IMR-90 (cell line): ENCODE measurements at regions not wholly inside any gene's neighbourhood (a gene's known extent, or its start where the extent isn't known, plus 50 kb on each side); places are given as distances from the start of the nearest gene placed in this dataset.

Experiments
- ATAC-seq: fragments of 200-7000 bp; cut with Tn5 transposase; 2 replicates; pipeline ENCODE4 v1.9.1; 2020; ENCODE audit warnings: low read depth, mild to moderate bottlenecking, moderate library complexity
- BruUV-seq: library from RNA; stranded (reverse); fragments of 400-500 nt; replicated peaks from 2 replicates; lab custom pipeline; 2021; lab: Mats Ljungman, UMichigan
- CTCF ChIA-PET: fragments of 300-600 bp; formaldehyde crosslinking; extraction: SDS; loops from one replicate; lab custom pipeline; 2021; ENCODE audit warnings: antibody characterized with exemption; lab: Yijun Ruan, JAX
- POLR2A ChIA-PET: fragments of 300-600 bp; sonication (Branson Sonifier 250); formaldehyde crosslinking; loops from one replicate; lab custom pipeline; 2022; ENCODE audit warnings: antibody characterized with exemption; ENCODE audit not compliant: unreplicated experiment; lab: Charles Lee
- DNase-seq: peaks from one replicate; pipeline ENCODE4 v3.0.0; 2013
- H2AFZ ChIP-seq: replicated peaks from 2 replicates; pipeline ENCODE3; 2013; ENCODE audit warnings: low read length, mild to moderate bottlenecking; ENCODE audit not compliant: poor library complexity
- H2AK5ac ChIP-seq: 2 replicates; pipeline ENCODE4 v1.6.1; 2013; ENCODE audit warnings: low read depth, low read length, inconsistent platforms
- H2AK9ac ChIP-seq: replicated peaks from 2 replicates; pipeline ENCODE3; 2013; ENCODE audit warnings: mild to moderate bottlenecking, low read depth, low read length, moderate library complexity; ENCODE audit not compliant: poor library complexity
- H2BK120ac ChIP-seq: 2 replicates; pipeline ENCODE4 v1.6.1; 2013; ENCODE audit warnings: low read depth, low read length, inconsistent platforms
- H2BK15ac ChIP-seq: 3 replicates; pipeline ENCODE4 v1.6.1; 2013; ENCODE audit warnings: low read depth, low read length, inconsistent platforms
- H2BK20ac ChIP-seq: 2 replicates; pipeline ENCODE4 v1.6.1; 2013; ENCODE audit warnings: low read depth, mild to moderate bottlenecking, inconsistent platforms, low read length, moderate library complexity
- H2BK5ac ChIP-seq: 2 replicates; pipeline ENCODE4 v1.6.1; 2013; ENCODE audit warnings: mild to moderate bottlenecking, low read depth, low read length, inconsistent platforms; ENCODE audit not compliant: poor library complexity, severe bottlenecking
- H3K14ac ChIP-seq: replicated peaks from 2 replicates; pipeline ENCODE4 v1.6.1; 2013; ENCODE audit warnings: low read depth, low read length, inconsistent platforms
- H3K18ac ChIP-seq: 2 replicates; pipeline ENCODE4 v1.6.1; 2013; ENCODE audit warnings: low read depth, low read length, control low read depth
- H3K23ac ChIP-seq: 2 replicates; pipeline ENCODE4 v1.6.1; 2013; ENCODE audit warnings: low read depth, low read length, inconsistent platforms
- H3K27ac ChIP-seq: 2 replicates; pipeline ENCODE4 v1.5.1; 2013; ENCODE audit warnings: mild to moderate bottlenecking, control low read depth, low read length; ENCODE audit not compliant: insufficient read depth
- H3K27me3 ChIP-seq: 2 replicates; pipeline ENCODE4 v1.6.1; 2013; ENCODE audit warnings: low read length; ENCODE audit not compliant: control insufficient read depth, insufficient read depth
- H3K36me3 ChIP-seq: 2 replicates; pipeline ENCODE4 v1.6.1; 2013; ENCODE audit warnings: low read length, mixed read lengths; ENCODE audit not compliant: control insufficient read depth, insufficient read depth
- H3K4ac ChIP-seq: 2 replicates; pipeline ENCODE4 v1.6.1; 2013; ENCODE audit warnings: low read depth, low read length, inconsistent platforms
- H3K4me1 ChIP-seq: 2 replicates; pipeline ENCODE4 v1.6.1; 2013; ENCODE audit warnings: low read length, mixed read lengths; ENCODE audit not compliant: control insufficient read depth, insufficient read depth
- H3K4me2 ChIP-seq: 2 replicates; pipeline ENCODE4 v1.6.1; 2013; ENCODE audit warnings: low read depth, mild to moderate bottlenecking, control low read depth, low read length, moderate library complexity
- H3K4me3 ChIP-seq: 2 replicates; pipeline ENCODE4 v1.5.1; 2013; ENCODE audit warnings: low read depth, mild to moderate bottlenecking, control low read depth, low read length, moderate library complexity; ENCODE audit not compliant: insufficient read depth
- H3K56ac ChIP-seq: 2 replicates; pipeline ENCODE4 v1.6.1; 2013; ENCODE audit warnings: low read length, inconsistent platforms; ENCODE audit not compliant: insufficient read depth; ENCODE audit errors: extremely low read depth
- H3K79me1 ChIP-seq, 2 experiments: 2 replicates each; pipeline ENCODE4 v1.6.1; 2013; ENCODE audit warnings: low read length in 2 of 2, inconsistent platforms in 1 of 2, low read depth in 1 of 2
- H3K9ac ChIP-seq: 2 replicates; pipeline ENCODE4 v1.6.1; 2013; ENCODE audit warnings: low read depth, low read length, control low read depth
- H3K9me1 ChIP-seq: 2 replicates; pipeline ENCODE4 v1.6.1; 2013; ENCODE audit warnings: low read length, inconsistent platforms; ENCODE audit not compliant: insufficient read depth
- H3K9me3 ChIP-seq: 2 replicates; pipeline ENCODE4 v1.6.1; 2013; ENCODE audit warnings: low read length; ENCODE audit not compliant: control insufficient read depth, insufficient read depth
- H4K20me1 ChIP-seq: 2 replicates; pipeline ENCODE4 v1.6.1; 2013; ENCODE audit warnings: low read length, inconsistent platforms; ENCODE audit not compliant: insufficient read depth
- H4K5ac ChIP-seq: 2 replicates; pipeline ENCODE4 v1.6.1; 2013; ENCODE audit warnings: mild to moderate bottlenecking, low read depth, low read length, control low read depth
- H4K8ac ChIP-seq, 2 experiments: 2 replicates each; pipeline ENCODE4 v1.6.1; 2013; ENCODE audit warnings: low read depth in 2 of 2, low read length in 2 of 2, control low read depth in 1 of 2, inconsistent platforms in 1 of 2
- H4K91ac ChIP-seq: 2 replicates; pipeline ENCODE4 v1.6.1; 2013; ENCODE audit warnings: low read depth, low read length, inconsistent platforms; ENCODE audit not compliant: insufficient read depth
- BHLHE40 ChIP-seq: fragments of 150-350 bp; IDR thresholded peaks from 2 replicates; pipeline ENCODE4 v1.6.1; 2016; ENCODE audit warnings: mild to moderate bottlenecking, low read depth, low read length
- CHD1 ChIP-seq: IDR thresholded peaks from 2 replicates; pipeline ENCODE4 v1.6.1; 2012; ENCODE audit warnings: low read depth, low read length, improper control_type of control experiment
- CTCF ChIP-seq: conservative IDR thresholded peaks from 2 replicates; pipeline ENCODE4 v1.5.1; 2012; ENCODE audit warnings: mild to moderate bottlenecking, low read depth, low read length, improper control_type of control experiment
- ELK1 ChIP-seq: fragments of 150-350 bp; IDR thresholded peaks from 2 replicates; pipeline ENCODE4 v1.6.1; 2016; ENCODE audit warnings: low read depth, mild to moderate bottlenecking, low read length, moderate library complexity, borderline replicate concordance
- FOS ChIP-seq: fragments of 150-350 bp; IDR thresholded peaks from 2 replicates; pipeline ENCODE4 v1.6.1; 2016; ENCODE audit warnings: low read depth, low read length
- MAFK ChIP-seq: IDR thresholded peaks from 2 replicates; pipeline ENCODE4 v1.6.1; 2012; ENCODE audit warnings: low read depth, low read length, improper control_type of control experiment
- MXI1 ChIP-seq: IDR thresholded peaks from 2 replicates; pipeline ENCODE4 v1.6.1; 2012; ENCODE audit warnings: low read depth, mild to moderate bottlenecking, low read length, moderate library complexity, borderline replicate concordance
- NFE2L2 ChIP-seq: fragments of 150-350 bp; IDR thresholded peaks from 2 replicates; pipeline ENCODE4 v1.6.1; 2016; ENCODE audit warnings: low read depth, mild to moderate bottlenecking, low read length
- POLR2A ChIP-seq: IDR thresholded peaks from 2 replicates; pipeline ENCODE4 v1.6.1; 2012; ENCODE audit warnings: mild to moderate bottlenecking, low read depth, low read length
- RAD21 ChIP-seq: IDR thresholded peaks from 2 replicates; pipeline ENCODE4 v1.6.1; 2012; ENCODE audit warnings: low read length, improper control_type of control experiment
- RCOR1 ChIP-seq: IDR thresholded peaks from 2 replicates; pipeline ENCODE4 v1.6.1; 2012; ENCODE audit warnings: mild to moderate bottlenecking, low read length, improper control_type of control experiment; ENCODE audit not compliant: insufficient replicate concordance
- RFX5 ChIP-seq: IDR thresholded peaks from 2 replicates; pipeline ENCODE4 v1.8.0; 2012; ENCODE audit warnings: low read depth, mild to moderate bottlenecking, low read length, moderate library complexity
- SMC3 ChIP-seq: fragments of 150-350 bp; IDR thresholded peaks from 2 replicates; pipeline ENCODE4 v1.6.1; 2016; ENCODE audit warnings: low read depth, mild to moderate bottlenecking, antibody characterized with exemption, low read length, moderate library complexity
- USF2 ChIP-seq: fragments of 150-350 bp; IDR thresholded peaks from 2 replicates; pipeline ENCODE4 v1.6.1; 2017; ENCODE audit warnings: mild to moderate bottlenecking, antibody characterized with exemption, low read length, low read depth
- WGBS, 2 experiments: methylation state at CpG; one replicate each; pipeline versions ENCODE4 v1.1.5 to v1.1.7; 2013; ENCODE audit warnings: missing lambda C conversion rate in 2 of 2; ENCODE audit not compliant: insufficient read length in 1 of 2; ENCODE audit errors: extremely low coverage in 2 of 2; 5-methylcytosine and 5-hydroxymethylcytosine counted together
- dilution Hi-C: fragments of 300-500 bp; cut with HindIII; formaldehyde crosslinking; loops from one replicate; pipeline ENCODE4 v1.14.3; 2018; ENCODE audit warnings: low sequenced_read_pairs; ENCODE audit not compliant: unreplicated experiment
- in situ Hi-C: fragments of 300-500 bp; cut with MboI; formaldehyde crosslinking; loops from 3 replicates; pipeline ENCODE4 v1.14.3; 2019; ENCODE audit warnings: low sequenced_read_pairs, inconsistent platforms, mixed read lengths
- intact Hi-C: fragments of 100-400 bp; cut with micrococcal nuclease; formaldehyde crosslinking; loops from 2 replicates; pipeline ENCODE4 v1.10.0; 2022

- ATAC-seq (no peak), DNase-seq (no peak)
- Histone ChIP-seq H3K14ac (no peak overlapping the region), H2AFZ (no peak overlapping the region), H4K8ac (no peak overlapping the region), H3K9me3 (no peaks in the 10 kb centered on the region), H2BK120ac (no peak overlapping the region), H3K9me1 (no peaks in the 10 kb centered on the region; the same call in 1 of the 2 replicates), H3K23ac (no peak overlapping the region), H3K27ac (no peak overlapping the region), H4K5ac (no peak overlapping the region), H3K4ac (no peak overlapping the region), H3K4me1 (peaks cover 2% of the 10 kb centered on the region; the same call in 1 of the 2 replicates), H2AK5ac (no peak overlapping the region), H3K36me3 (no peaks in the 10 kb centered on the region), H4K91ac (no peak overlapping the region), H3K79me1 (no peaks in the 10 kb centered on the region), H2BK5ac (no peak overlapping the region), H4K20me1 (no peaks in the 10 kb centered on the region), H3K4me2 (no peak overlapping the region), H3K9ac (no peak overlapping the region), H2BK20ac (no peak overlapping the region), H3K18ac (no peak overlapping the region), H2BK15ac (no peak overlapping the region), H3K4me3 (no peak overlapping the region), H3K27me3 (no peaks in the 10 kb centered on the region), H2AK9ac (no peak overlapping the region), H3K56ac (no peak overlapping the region)
- WGBS, 2 experiments: no CpG with 5 or more reads among the region's 2 CpGs
- in situ Hi-C loops: no loop called here
- ChIA-PET POLR2A (no interaction called here), CTCF (no interaction called here)
- no peak for TF ChIP-seq MXI1
- no peak for TF ChIP-seq ELK1
- no peak for TF ChIP-seq MAFK
- no peak for TF ChIP-seq FOS
- TF ChIP-seq SMC3: no peak
- no peak for TF ChIP-seq NFE2L2
- no peak for TF ChIP-seq CHD1
- no peak for TF ChIP-seq RCOR1
- TF ChIP-seq CTCF: no peak
- TF ChIP-seq RAD21: no peak
- no peak for TF ChIP-seq RFX5
- TF ChIP-seq USF2: no peak
- TF ChIP-seq BHLHE40: no peak
- no peak for TF ChIP-seq POLR2A
- dilution Hi-C loops: no loop called here
- intact Hi-C loops: no loop called here
- no TSS peak for BruUV-seq
These were observed 221.2 kb upstream of the PTGFR start for GRCh38 chr1:78269591-78269990.
